ENCODE measurements at regions not wholly inside any gene's neighbourhood (a gene's known extent, or its start where the extent isn't known, plus 50 kb on each side); places are given as distances from the start of the nearest gene placed in this dataset.

DNA sequence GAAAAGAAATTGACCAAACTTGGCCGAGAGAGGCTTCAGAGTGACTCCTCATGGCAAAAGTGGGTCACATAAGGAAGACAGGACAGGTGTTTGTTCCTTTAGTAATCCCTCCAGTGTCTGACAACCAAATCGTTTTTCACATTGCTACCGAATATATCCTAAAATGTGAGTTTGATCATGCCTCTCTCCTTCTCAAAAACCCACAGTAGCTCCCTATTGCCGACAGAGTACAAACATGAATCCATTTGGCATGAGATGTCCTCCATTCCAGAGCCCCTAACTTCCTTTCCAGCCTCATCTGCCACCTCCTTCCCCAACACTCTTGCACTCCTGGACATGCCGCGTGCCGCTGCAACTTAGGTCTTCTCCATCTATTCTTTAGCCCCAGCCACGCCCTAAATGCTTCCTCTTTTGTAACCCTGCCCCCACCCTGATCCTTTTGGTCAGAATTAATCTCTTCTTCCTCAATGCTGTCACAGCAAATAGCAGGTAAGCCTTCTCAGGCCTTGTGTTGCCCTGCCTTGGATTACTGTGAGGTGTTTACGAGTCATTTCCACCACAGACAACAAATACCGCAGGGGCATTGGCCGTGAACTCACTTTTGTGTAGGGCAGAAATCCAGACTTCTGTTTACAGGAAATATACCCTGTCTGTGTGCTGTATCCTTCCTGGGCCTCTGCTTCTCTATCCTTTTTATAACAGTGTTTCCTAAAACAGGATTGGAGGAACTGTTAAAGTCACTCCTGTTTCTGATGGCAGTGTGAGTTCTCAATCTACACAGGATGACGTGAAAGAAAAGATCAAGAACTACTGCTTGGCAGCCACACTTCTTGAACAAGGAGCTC is 66.0 kb upstream of the FTH1 start (continued):
- no peak for TF ChIP-seq FOSL1 (tag; conservative IDR thresholded peaks at IDR 0.05)
- no peak for TF ChIP-seq HLTF (IDR thresholded peaks at IDR 0.05)
- TF ChIP-seq BRF1 (IDR thresholded peaks at IDR 0.05; ENCODE audit: borderline replicate concordance, extremely low read depth, insufficient read length) = no peak
- TF ChIP-seq NFATC3 (IDR thresholded peaks at IDR 0.05) = no peak
- no peak for TF ChIP-seq CHD2 (IDR thresholded peaks at IDR 0.05; ENCODE audit: low read depth, low read length)
- TF ChIP-seq ZNF512 (tag; IDR thresholded peaks at IDR 0.05) = no peak
- TF ChIP-seq DIDO1 (tag; IDR thresholded peaks at IDR 0.05; ENCODE audit: low read depth) = no peak
- peak; percentile 47 for TF ChIP-seq MYC (IDR thresholded peaks at IDR 0.05; ENCODE audit: low read depth, low read length)
- no peak for TF ChIP-seq MYC (CRISPR knock-in tag; IDR thresholded peaks at IDR 0.05; ENCODE audit: borderline replicate concordance, low read depth)
- no peak for TF ChIP-seq PRMT5 (CRISPR knock-in tag; IDR thresholded peaks at IDR 0.05)
- no peak for TF ChIP-seq MCM7 (IDR thresholded peaks at IDR 0.05)
- TF ChIP-seq, protein P1, sequence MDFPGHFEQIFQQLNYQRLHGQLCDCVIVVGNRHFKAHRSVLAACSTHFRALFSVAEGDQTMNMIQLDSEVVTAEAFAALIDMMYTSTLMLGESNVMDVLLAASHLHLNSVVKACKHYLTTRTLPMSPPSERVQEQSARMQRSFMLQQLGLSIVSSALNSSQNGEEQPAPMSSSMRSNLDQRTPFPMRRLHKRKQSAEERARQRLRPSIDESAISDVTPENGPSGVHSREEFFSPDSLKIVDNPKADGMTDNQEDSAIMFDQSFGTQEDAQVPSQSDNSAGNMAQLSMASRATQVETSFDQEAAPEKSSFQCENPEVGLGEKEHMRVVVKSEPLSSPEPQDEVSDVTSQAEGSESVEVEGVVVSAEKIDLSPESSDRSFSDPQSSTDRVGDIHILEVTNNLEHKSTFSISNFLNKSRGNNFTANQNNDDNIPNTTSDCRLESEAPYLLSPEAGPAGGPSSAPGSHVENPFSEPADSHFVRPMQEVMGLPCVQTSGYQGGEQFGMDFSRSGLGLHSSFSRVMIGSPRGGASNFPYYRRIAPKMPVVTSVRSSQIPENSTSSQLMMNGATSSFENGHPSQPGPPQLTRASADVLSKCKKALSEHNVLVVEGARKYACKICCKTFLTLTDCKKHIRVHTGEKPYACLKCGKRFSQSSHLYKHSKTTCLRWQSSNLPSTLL (IDR thresholded peaks at IDR 0.05) = no peak
- no peak for TF ChIP-seq SMAD2 (IDR thresholded peaks at IDR 0.05; ENCODE audit: low read depth, low read length)
- TF ChIP-seq, protein P2, sequence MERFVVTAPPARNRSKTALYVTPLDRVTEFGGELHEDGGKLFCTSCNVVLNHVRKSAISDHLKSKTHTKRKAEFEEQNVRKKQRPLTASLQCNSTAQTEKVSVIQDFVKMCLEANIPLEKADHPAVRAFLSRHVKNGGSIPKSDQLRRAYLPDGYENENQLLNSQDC (CRISPR knock-in tag; IDR thresholded peaks at IDR 0.05) = no peak
- no peak for TF ChIP-seq CXXC5 (CRISPR knock-in tag; IDR thresholded peaks at IDR 0.05)
- TF ChIP-seq, protein P3, sequence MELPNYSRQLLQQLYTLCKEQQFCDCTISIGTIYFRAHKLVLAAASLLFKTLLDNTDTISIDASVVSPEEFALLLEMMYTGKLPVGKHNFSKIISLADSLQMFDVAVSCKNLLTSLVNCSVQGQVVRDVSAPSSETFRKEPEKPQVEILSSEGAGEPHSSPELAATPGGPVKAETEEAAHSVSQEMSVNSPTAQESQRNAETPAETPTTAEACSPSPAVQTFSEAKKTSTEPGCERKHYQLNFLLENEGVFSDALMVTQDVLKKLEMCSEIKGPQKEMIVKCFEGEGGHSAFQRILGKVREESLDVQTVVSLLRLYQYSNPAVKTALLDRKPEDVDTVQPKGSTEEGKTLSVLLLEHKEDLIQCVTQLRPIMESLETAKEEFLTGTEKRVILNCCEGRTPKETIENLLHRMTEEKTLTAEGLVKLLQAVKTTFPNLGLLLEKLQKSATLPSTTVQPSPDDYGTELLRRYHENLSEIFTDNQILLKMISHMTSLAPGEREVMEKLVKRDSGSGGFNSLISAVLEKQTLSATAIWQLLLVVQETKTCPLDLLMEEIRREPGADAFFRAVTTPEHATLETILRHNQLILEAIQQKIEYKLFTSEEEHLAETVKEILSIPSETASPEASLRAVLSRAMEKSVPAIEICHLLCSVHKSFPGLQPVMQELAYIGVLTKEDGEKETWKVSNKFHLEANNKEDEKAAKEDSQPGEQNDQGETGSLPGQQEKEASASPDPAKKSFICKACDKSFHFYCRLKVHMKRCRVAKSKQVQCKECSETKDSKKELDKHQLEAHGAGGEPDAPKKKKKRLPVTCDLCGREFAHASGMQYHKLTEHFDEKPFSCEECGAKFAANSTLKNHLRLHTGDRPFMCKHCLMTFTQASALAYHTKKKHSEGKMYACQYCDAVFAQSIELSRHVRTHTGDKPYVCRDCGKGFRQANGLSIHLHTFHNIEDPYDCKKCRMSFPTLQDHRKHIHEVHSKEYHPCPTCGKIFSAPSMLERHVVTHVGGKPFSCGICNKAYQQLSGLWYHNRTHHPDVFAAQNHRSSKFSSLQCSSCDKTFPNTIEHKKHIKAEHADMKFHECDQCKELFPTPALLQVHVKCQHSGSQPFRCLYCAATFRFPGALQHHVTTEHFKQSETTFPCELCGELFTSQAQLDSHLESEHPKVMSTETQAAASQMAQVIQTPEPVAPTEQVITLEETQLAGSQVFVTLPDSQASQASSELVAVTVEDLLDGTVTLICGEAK (IDR thresholded peaks at IDR 0.05) = no peak
- TF ChIP-seq, protein P3 (CRISPR knock-in tag; IDR thresholded peaks at IDR 0.05) = no peak
